Spleen (tissue), 11 donors: ENCODE measurements at regions not wholly inside any gene's neighbourhood (a gene's known extent, or its start where the extent isn't known, plus 50 kb on each side); places are given as distances from the start of the nearest gene placed in this dataset.
"Not testable (repeated sequence)": the region's sequence is repeated elsewhere in the genome, so short reads cannot be mapped to it uniquely, and the experiment has no call there.

Experiments used
- DNase-seq: peaks from one replicate; pipeline ENCODE4 v3.0.0-alpha.2; 2020
- H3K27ac ChIP-seq, 8 donors: fragments of 200-600 bp; sonication (generic) in 7 of 8; 1 replicate in 4 of 8; 2 replicates in 4 of 8; pipeline versions ENCODE4 v1.5.0 to v1.8.0; 2016 to 2021; ENCODE audit warnings: inconsistent platforms in 4 of 8, mild to moderate bottlenecking in 4 of 8, moderate library complexity in 1 of 8
- H3K27me3 ChIP-seq, 7 donors: fragments of 200-600 bp; sonication (generic) in 6 of 7; replicated peaks in 1 of 7; 1 replicate in 4 of 7; 2 replicates in 3 of 7; pipeline versions ENCODE4 v1.5.0 to v1.8.0; 2016 to 2021; ENCODE audit warnings: inconsistent platforms in 3 of 7, mild to moderate bottlenecking in 1 of 7
- H3K36me3 ChIP-seq, 6 donors: fragments of 200-600 bp; sonication (generic) in 5 of 6; 1 replicate in 4 of 6; 2 replicates in 2 of 6; pipeline versions ENCODE4 v1.5.0 to v1.8.0; 2016 to 2021; ENCODE audit warnings: inconsistent platforms in 2 of 6
- H3K4me1 ChIP-seq, 6 donors: fragments of 200-600 bp; sonication (generic) in 5 of 6; 1 replicate in 3 of 6; 2 replicates in 3 of 6; pipeline versions ENCODE4 v1.5.0 to v1.8.0; 2016 to 2021; ENCODE audit warnings: inconsistent platforms in 3 of 6
- H3K4me3 ChIP-seq, 8 donors: fragments of 200-600 bp; sonication (generic) in 7 of 8; 1 replicate in 4 of 8; 2 replicates in 4 of 8; pipeline versions ENCODE4 v1.5.0 to v1.8.0; 2016 to 2021; ENCODE audit warnings: inconsistent platforms in 4 of 8, mild to moderate bottlenecking in 4 of 8, moderate library complexity in 2 of 8
- H3K9me3 ChIP-seq, 8 donors: fragments of 200-600 bp; sonication (generic) in 7 of 8; 1 replicate in 4 of 8; 2 replicates in 4 of 8; pipeline versions ENCODE4 v1.5.0 to v1.8.0; 2016 to 2021; ENCODE audit warnings: inconsistent platforms in 4 of 8
- CTCF ChIP-seq, 11 experiments: fragments of 200-600 bp in 7 of 11; fragments of 450-650 bp in 4 of 11; sonication (generic) in 4 of 11; IDR thresholded peaks in 8 of 11; conservative IDR thresholded peaks in 3 of 11; 1 replicate in 7 of 11; 2 replicates in 4 of 11; pipeline versions ENCODE4 v1.4.0 to v1.8.0; 2016 to 2021; ENCODE audit warnings: antibody characterized with exemption in 11 of 11, inconsistent platforms in 4 of 11, mild to moderate bottlenecking in 1 of 11
- POLR2A ChIP-seq, 3 donors: fragments of 450-650 bp; IDR thresholded peaks; one replicate each; pipeline ENCODE4 v1.5.1; 2017; ENCODE audit warnings: antibody characterized with exemption in 3 of 3, mild to moderate bottlenecking in 1 of 3
- POLR2AphosphoS5 ChIP-seq, 3 donors: sonication (generic); formaldehyde crosslinking; IDR thresholded peaks; one replicate each; pipeline ENCODE4 v1.5.1; 2017; ENCODE audit warnings: antibody characterized with exemption in 3 of 3
- WGBS, 5 donors: extraction: QIAGEN DNeasy Blood & Tissue Kit in 3 of 5; methylation state at CpG; one replicate each; pipeline versions ENCODE4 v1.1.5 to v1.1.7; 2013 to 2018; 5-methylcytosine and 5-hydroxymethylcytosine counted together
- intact Hi-C: fragments of 100-400 bp; cut with DNase I; formaldehyde crosslinking; loops from one replicate; pipeline ENCODE4 v1.15.0; 2023; ENCODE audit warnings: low total_unique reads
- donor health status: healthy with polysubstance abuse.
- donor health status: DM: no; HTN: no; CAD: no; lungs with moderate emphysema.
- donor health status: DM: no; HTN: no; CAD: no.
- donor health status: Bipolar disorder and iron deficiency.
- donor health status: healthy.
- donor health status: DM: no; HTN: no; CAD: no.
- donor health status: DM: yes; HTN: yes; CAD: no.

- Histone ChIP-seq H3K9me3 (no peaks in the 10 kb centered on the region), H3K36me3 (no peaks in the 10 kb centered on the region), H3K4me3 (no peak overlapping the region), H3K27ac (no peak overlapping the region), H3K4me1 (peaks cover 0 to 12% (median 0%) of the 10 kb centered on the region in 6 donors), H3K27me3 (no peaks in the 10 kb centered on the region)
- intact Hi-C loops: no loop called here
- no peak for DNase-seq
- 88 to 99% (median 96%) methylated on average over 2 to 4 of the region's 4 CpGs for WGBS, 5 donors
- TF ChIP-seq CTCF (IDR thresholded peaks at IDR 0.05 in 8 of 11, conservative IDR thresholded peaks at IDR 0.05 in 3 of 11) (no peak), POLR2AphosphoS5 (IDR thresholded peaks at IDR 0.05) (no peak), POLR2A (IDR thresholded peaks at IDR 0.05) (no peak)
Observed at GRCh38 chr6:14294270-14294951, 176.8 kb downstream of the CD83 start.

- H3K4me3 ChIP-seq, DNase-seq, H3K36me3 ChIP-seq, H3K4me1 ChIP-seq, H3K27me3 ChIP-seq, H3K9me3 ChIP-seq, H3K27ac ChIP-seq, intact Hi-C loops: not testable (repeated sequence)
- 89 to 96% (median 94%) methylated on average over 6 of the region's 6 CpGs for WGBS, 5 donors
Observed at GRCh38 chr6:14296698-14297097, 179.1 kb downstream of the CD83 start.

GRCh38 chr6:14297118-14297517, 179.5 kb downstream of the CD83 start:
- H3K4me3 ChIP-seq, H3K9me3 ChIP-seq, DNase-seq, intact Hi-C loops, H3K27ac ChIP-seq, H3K36me3 ChIP-seq, H3K27me3 ChIP-seq, H3K4me1 ChIP-seq: not testable (repeated sequence)
- WGBS, 5 donors: 93 to 98% (median 94%) methylated on average over 7 of the region's 7 CpGs

- H3K36me3 ChIP-seq, H3K27me3 ChIP-seq, H3K27ac ChIP-seq, H3K4me3 ChIP-seq, H3K9me3 ChIP-seq, H3K4me1 ChIP-seq, intact Hi-C loops, DNase-seq: not testable (repeated sequence)
- WGBS, 5 donors: 84 to 97% (median 93%) methylated on average over 15 to 16 of the region's 16 CpGs
Observed at GRCh38 chr6:14300189-14300588, 182.6 kb downstream of the CD83 start.

- H3K4me3 ChIP-seq, H3K4me1 ChIP-seq, intact Hi-C loops, H3K27ac ChIP-seq, DNase-seq, H3K36me3 ChIP-seq, H3K27me3 ChIP-seq, H3K9me3 ChIP-seq: not testable (repeated sequence)
- WGBS, 5 donors: 68 to 97% (median 91%) methylated on average over 4 to 8 of the region's 9 CpGs
Observed at GRCh38 chr6:14300721-14301120, 183.1 kb downstream of the CD83 start.

GRCh38 chr6:14301477-14301876, 183.9 kb downstream of the CD83 start:
- H3K36me3 ChIP-seq, H3K27ac ChIP-seq, DNase-seq, H3K4me3 ChIP-seq, H3K9me3 ChIP-seq, H3K27me3 ChIP-seq, H3K4me1 ChIP-seq, intact Hi-C loops: not testable (repeated sequence)
- 87 to 95% (median 89%) methylated on average over 7 to 9 of the region's 9 CpGs for WGBS, 5 donors

- H3K27ac ChIP-seq: no peak overlapping the region
- TF ChIP-seq POLR2AphosphoS5 (IDR thresholded peaks at IDR 0.05) (no peak), CTCF (IDR thresholded peaks at IDR 0.05 in 8 of 11, conservative IDR thresholded peaks at IDR 0.05 in 3 of 11) (no peak), POLR2A (IDR thresholded peaks at IDR 0.05) (no peak)
- no peaks in the 10 kb centered on the region for H3K36me3 ChIP-seq
- DNase-seq: no peak
- no peaks in the 10 kb centered on the region for H3K9me3 ChIP-seq
- 79 to 92% (median 83%) methylated on average over 3 to 5 of the region's 5 CpGs for WGBS, 5 donors
- no peaks in the 10 kb centered on the region for H3K4me1 ChIP-seq
- no peak overlapping the region for H3K4me3 ChIP-seq
- intact Hi-C loops: no loop called here
- H3K27me3 ChIP-seq: no peaks in the 10 kb centered on the region
Observed at GRCh38 chr6:14305131-14305530, 187.6 kb downstream of the CD83 start.
